ENCODE measurements at regions not wholly inside any gene's neighbourhood (a gene's known extent, or its start where the extent isn't known, plus 50 kb on each side); places are given as distances from the start of the nearest gene placed in this dataset.

- TF ChIP-seq CTCF (conservative IDR thresholded peaks at IDR 0.05; ENCODE audit: low read length) = peak; percentile 40; the same call in 1 of the 2 replicates
- TF ChIP-seq EZH2phosphoT487 (IDR thresholded peaks at IDR 0.05; ENCODE audit: borderline replicate concordance, low read depth, low read length) = no peak
Observed at GRCh38 chr3:66748175-66748876, 247.5 kb upstream of the LRIG1 start.
